B cell (primary cell): ENCODE measurements at regions not wholly inside any gene's neighbourhood (a gene's known extent, or its start where the extent isn't known, plus 50 kb on each side); places are given as distances from the start of the nearest gene placed in this dataset.

ENCODE experiments used
- CTCF ChIP-seq: fragments of 200-600 bp; IDR thresholded peaks from one replicate; pipeline ENCODE4 v1.8.0; 2022; ENCODE audit warnings: antibody characterized with exemption, mild to moderate bottlenecking
- EZH2 ChIP-seq: IDR thresholded peaks from 2 replicates; pipeline ENCODE4 v1.6.1; 2012; ENCODE audit warnings: borderline replicate concordance, low read depth, mild to moderate bottlenecking, moderate library complexity, low read length; ENCODE audit not compliant: insufficient read depth, poor library complexity, severe bottlenecking

GRCh38 chr4:4781936-4782707 is 77.3 kb upstream of the MSX1 start:
- TF ChIP-seq CTCF (no peak), EZH2 (no peak)
